ENCODE measurements at regions not wholly inside any gene's neighbourhood (a gene's known extent, or its start where the extent isn't known, plus 50 kb on each side); places are given as distances from the start of the nearest gene placed in this dataset.

GRCh38 chr11:11036185-11036847, 178.5 kb upstream of the ZBED5 start:
- Histone ChIP-seq H3K36me3 (ENCODE audit: control insufficient read depth in 1 of 2, insufficient read depth in 2 of 2, low read length in 2 of 2) (no peaks in the 10 kb centered on the region), H3K4me3 (replicated peaks in 1 of 2; ENCODE audit: low read depth in 1 of 2, low read length in 2 of 2) (no peak overlapping the region), H3K27ac (ENCODE audit: low read depth, low read length) (no peak overlapping the region), H3K27me3 (ENCODE audit: insufficient read depth, low read length) (no peaks in the 10 kb centered on the region), H2AFZ (ENCODE audit: low read depth, low read length, poor library complexity, severe bottlenecking) (no peak overlapping the region), H3K4me2 (ENCODE audit: low read length) (no peak overlapping the region), H3K4me1 (ENCODE audit: control insufficient read depth in 1 of 2, insufficient read depth in 2 of 2, low read length in 2 of 2) (no peaks in the 10 kb centered on the region), H3K9me3 (ENCODE audit: control insufficient read depth in 1 of 2, insufficient read depth in 1 of 2, low read depth in 1 of 2, low read length in 2 of 2) (no peaks in the 10 kb centered on the region), H3K9ac (ENCODE audit: low read length) (no peak overlapping the region), H3K9me2 (ENCODE audit: insufficient read depth) (no peaks in the 10 kb centered on the region), H3K79me2 (ENCODE audit: insufficient read depth, low read length) (no peaks in the 10 kb centered on the region), H4K20me1 (ENCODE audit: insufficient read depth) (no peaks in the 10 kb centered on the region)
- ATAC-seq (peak; percentile 64), DNase-seq (ENCODE audit: low read depth, low spot score) (no peak)
- POLR2A ChIA-PET: no interaction called here
- TF ChIP-seq CTCF (IDR thresholded peaks at IDR 0.05 in 2 of 3, conservative IDR thresholded peaks at IDR 0.05 in 1 of 3; ENCODE audit: borderline replicate concordance in 1 of 3, insufficient read depth in 1 of 3, low read depth in 2 of 3, low read length in 2 of 3): no peak
- TF ChIP-seq ZFX (IDR thresholded peaks at IDR 0.05): no peak
- no peak for TF ChIP-seq EGR1 (IDR thresholded peaks at IDR 0.05; ENCODE audit: low read depth)
- TF ChIP-seq RAD21 (IDR thresholded peaks at IDR 0.05; ENCODE audit: low read depth): no peak
- no peak for TF ChIP-seq FOSL1 (IDR thresholded peaks at IDR 0.05; ENCODE audit: low read depth)
- TF ChIP-seq ELF1 (IDR thresholded peaks at IDR 0.05; ENCODE audit: borderline replicate concordance, low read depth): no peak
- TF ChIP-seq ZBTB33 (IDR thresholded peaks at IDR 0.05; ENCODE audit: extremely low read depth, insufficient replicate concordance, low read length): no peak
- no peak for TF ChIP-seq ZNF274 (IDR thresholded peaks at IDR 0.05; ENCODE audit: low read depth, low read length)
- TF ChIP-seq CEBPB (IDR thresholded peaks at IDR 0.05; ENCODE audit: low read depth): no peak
- TF ChIP-seq JUND (IDR thresholded peaks at IDR 0.05): no peak
- no peak for TF ChIP-seq EZH2 (IDR thresholded peaks at IDR 0.05)
- no peak for TF ChIP-seq REST (IDR thresholded peaks at IDR 0.05; ENCODE audit: low read depth)
- no peak for TF ChIP-seq SIN3A (IDR thresholded peaks at IDR 0.05; ENCODE audit: low read depth)
- no peak for TF ChIP-seq SRF (IDR thresholded peaks at IDR 0.05; ENCODE audit: low read depth)
- TF ChIP-seq CBX3 (IDR thresholded peaks at IDR 0.05; ENCODE audit: low read depth): no peak
- no peak for TF ChIP-seq EZH2phosphoT487 (IDR thresholded peaks at IDR 0.05; ENCODE audit: borderline replicate concordance)
- no peak for TF ChIP-seq ATF3 (IDR thresholded peaks at IDR 0.05)
- BruUV-seq (replicated peaks): no TSS peak
- intact Hi-C loops (cut with micrococcal nuclease): loop anchor here (1.0 to 10.0 kb wide), 3 partner anchors 121 to 751 kb away; partner anchors contain the start of gene GALNT18
- CTCF ChIA-PET: interaction anchor here (1.0 to 4.3 kb wide), 4 partner anchors 8 to 752 kb away, joined by 3 to 31 read pairs (median 12); no protein-coding TSS in a partner anchor
- RAD21 ChIA-PET (ENCODE audit: low non-redundant PET in 1 of 2, low total read pairs in 2 of 2, uncharacterized antibody in 2 of 2, unreplicated experiment in 2 of 2): interaction anchor here in 1 of 2 experiments (1.0 kb wide), 1 partner anchor 8 kb away, joined by 3 read pairs; no protein-coding TSS in a partner anchor

All from HCT116 (cell line).